ENCODE measurements at regions not wholly inside any gene's neighbourhood (a gene's known extent, or its start where the extent isn't known, plus 50 kb on each side); places are given as distances from the start of the nearest gene placed in this dataset.

DNA sequence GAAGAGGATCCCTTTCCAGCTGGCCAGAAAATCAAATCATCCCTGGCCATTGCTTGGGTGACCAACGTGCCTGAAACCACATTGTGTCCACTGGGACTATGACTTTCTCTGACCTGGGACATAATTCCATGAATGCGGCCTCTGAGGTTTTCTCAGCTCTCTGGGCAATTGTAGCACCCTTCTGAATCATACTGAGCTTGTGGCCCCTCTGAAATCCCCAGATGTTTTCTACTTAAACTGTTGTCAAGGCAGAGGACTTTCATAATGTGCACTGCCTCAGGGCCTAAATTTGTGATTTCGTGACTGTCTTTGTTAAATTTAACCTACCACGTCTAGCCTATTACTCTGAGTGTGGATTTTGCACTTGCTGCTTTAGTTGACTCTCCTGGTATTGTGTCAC is 321.1 kb upstream of the PLET1 start (continued):
- TF ChIP-seq GTF2F1 (IDR thresholded peaks at IDR 0.05; ENCODE audit: borderline replicate concordance, low read depth, low read length) (no peak), CHD1 (IDR thresholded peaks at IDR 0.05; ENCODE audit: low read depth, low read length) (no peak), SP4 (IDR thresholded peaks at IDR 0.05; ENCODE audit: low read length) (no peak), CEBPB (IDR thresholded peaks at IDR 0.05; ENCODE audit: low read depth, low read length) (no peak), EGR1 (IDR thresholded peaks at IDR 0.05; ENCODE audit: borderline replicate concordance, low read depth, low read length) (no peak), EP300 (IDR thresholded peaks at IDR 0.05; ENCODE audit: borderline replicate concordance in 1 of 2, low read depth in 2 of 2, low read length in 2 of 2) (no peak), BRCA1 (IDR thresholded peaks at IDR 0.05; ENCODE audit: low read depth, low read length) (no peak)

All from H1 (cell line).